SK-N-SH (cell line): ENCODE measurements at regions not wholly inside any gene's neighbourhood (a gene's known extent, or its start where the extent isn't known, plus 50 kb on each side); places are given as distances from the start of the nearest gene placed in this dataset.
A peak's percentile ranks its signal among the peaks of the same experiment; 100 is the strongest.

ENCODE experiments used
- CTCF ChIA-PET: fragments of 300-600, 350-600 bp; formaldehyde crosslinking; extraction: SDS; loops from one replicate; lab custom pipeline; 2021; lab: Yijun Ruan, JAX
- POLR2A ChIA-PET: fragments of 350-600 bp; sonication (Branson Sonifier 250); formaldehyde crosslinking; extraction: SDS; loops from one replicate; lab custom pipeline; 2020; ENCODE audit warnings: antibody characterized with exemption, inconsistent platforms; lab: Yijun Ruan, JAX
- DNase-seq: peaks from one replicate; pipeline ENCODE4 v3.0.0; 2012
- H2AFZ ChIP-seq: fragments of 200-600 bp; sonication (generic); 2 replicates; pipeline ENCODE4 v1.8.1; 2016; ENCODE audit warnings: antibody characterized with exemption, mild to moderate bottlenecking, low read depth
- H3F3A ChIP-seq: fragments of 200-600 bp; sonication (generic); replicated peaks from 2 replicates; pipeline ENCODE3; 2016; ENCODE audit warnings: antibody characterized with exemption, mild to moderate bottlenecking; ENCODE audit not compliant: insufficient read depth
- H3K27ac ChIP-seq, 2 experiments: fragments of 200-500 bp in 1 of 2; fragments of 200-600 bp in 1 of 2; sonication (Bioruptor generic) in 1 of 2; sonication (generic), shearing (Covaris generic) in 1 of 2; 2 replicates each; pipeline versions ENCODE4 v1.5.1 to v1.6.1; 2014 to 2016; ENCODE audit warnings: low read depth in 2 of 2, inconsistent platforms in 1 of 2, low read length in 1 of 2, mild to moderate bottlenecking in 1 of 2, mixed read lengths in 1 of 2
- H3K27me3 ChIP-seq: fragments of 200-600 bp; sonication (generic), shearing (Covaris generic); 2 replicates; pipeline ENCODE4 v1.6.1; 2016; ENCODE audit warnings: mixed run types; ENCODE audit not compliant: insufficient read depth
- H3K36me3 ChIP-seq, 2 experiments: fragments of 200-500 bp in 1 of 2; fragments of 200-600 bp in 1 of 2; sonication (Bioruptor generic) in 1 of 2; sonication (generic) in 1 of 2; replicated peaks in 1 of 2; 2 replicates each; pipeline versions ENCODE3 to v1.5.1; 2014 to 2016; ENCODE audit warnings: low read length in 1 of 2, mild to moderate bottlenecking in 1 of 2; ENCODE audit not compliant: insufficient read depth in 2 of 2, control insufficient read depth in 1 of 2
- H3K4me1 ChIP-seq, 2 experiments: fragments of 200-500 bp in 1 of 2; fragments of 200-600 bp in 1 of 2; sonication (Bioruptor generic) in 1 of 2; sonication (generic), shearing (Covaris generic) in 1 of 2; 2 replicates each; pipeline versions ENCODE4 v1.5.1 to v1.6.1; 2014 to 2016; ENCODE audit warnings: low read depth in 1 of 2, low read length in 1 of 2, mixed run types in 1 of 2; ENCODE audit not compliant: insufficient read depth in 2 of 2, control insufficient read depth in 1 of 2
- H3K4me2 ChIP-seq: fragments of 200-600 bp; sonication (generic), shearing (Covaris generic); 2 replicates; pipeline ENCODE4 v1.6.1; 2017; ENCODE audit warnings: mixed run types
- H3K4me3 ChIP-seq, 2 experiments: fragments of 200-500 bp in 1 of 2; fragments of 200-600 bp in 1 of 2; sonication (Bioruptor generic) in 1 of 2; sonication (generic), shearing (Covaris generic) in 1 of 2; 2 replicates each; pipeline versions ENCODE4 v1.5.1 to v1.8.1; 2014 to 2016; ENCODE audit warnings: low read depth in 2 of 2, inconsistent platforms in 1 of 2, low read length in 1 of 2, mild to moderate bottlenecking in 1 of 2, mixed read lengths in 1 of 2, moderate library complexity in 1 of 2
- H3K79me2 ChIP-seq: fragments of 200-600 bp; sonication (generic); 2 replicates; pipeline ENCODE4 v1.8.1; 2017; ENCODE audit warnings: mild to moderate bottlenecking; ENCODE audit not compliant: insufficient read depth
- H3K9ac ChIP-seq: fragments of 200-600 bp; sonication (generic); 2 replicates; pipeline ENCODE4 v1.6.1; 2017; ENCODE audit warnings: mixed run types
- H3K9me2 ChIP-seq: fragments of 200-600 bp; sonication (generic); 2 replicates; pipeline ENCODE4 v1.6.1; 2017; ENCODE audit warnings: mixed run types
- H3K9me3 ChIP-seq: fragments of 200-600 bp; sonication (generic); 2 replicates; pipeline ENCODE4 v1.6.1; 2017; ENCODE audit warnings: mixed run types, mild to moderate bottlenecking, moderate library complexity
- H4K20me1 ChIP-seq: fragments of 200-600 bp; sonication (generic); 2 replicates; pipeline ENCODE4 v1.6.1; 2017; ENCODE audit warnings: mild to moderate bottlenecking, mixed run types; ENCODE audit not compliant: insufficient read depth
- CHD2 ChIP-seq: fragments of 150-350 bp; IDR thresholded peaks from 2 replicates; pipeline ENCODE4 v1.6.1; 2018; ENCODE audit warnings: low read length; ENCODE audit not compliant: partially characterized antibody
- EZH2phosphoT487 ChIP-seq: fragments of 200-600 bp; sonication (generic); IDR thresholded peaks from 2 replicates; pipeline ENCODE4 v1.6.1; 2017; ENCODE audit warnings: low read depth, mixed run types, mild to moderate bottlenecking, antibody characterized with exemption, moderate library complexity, borderline replicate concordance
- FOSL2 ChIP-seq: IDR thresholded peaks from 2 replicates; pipeline ENCODE4 v1.4.0; 2012; ENCODE audit warnings: low read depth, mild to moderate bottlenecking, moderate library complexity, borderline replicate concordance
- FOXJ3 ChIP-seq: sonication (generic); formaldehyde crosslinking; IDR thresholded peaks from 2 replicates; pipeline ENCODE4 v1.5.1; 2020; ENCODE audit warnings: mild to moderate bottlenecking, missing genetic modification reagents
- FOXM1 ChIP-seq: IDR thresholded peaks from 2 replicates; pipeline ENCODE4 v1.4.0; 2012; ENCODE audit warnings: low read depth, mild to moderate bottlenecking
- GABPA ChIP-seq: IDR thresholded peaks from 2 replicates; pipeline ENCODE4 v1.4.0; 2012; ENCODE audit warnings: low read depth, mild to moderate bottlenecking
- GATA2 ChIP-seq: sonication (generic); formaldehyde crosslinking; IDR thresholded peaks from 2 replicates; pipeline ENCODE4 v1.5.0; 2020; ENCODE audit warnings: mild to moderate bottlenecking, missing genetic modification reagents
- MXI1 ChIP-seq: IDR thresholded peaks from 2 replicates; pipeline ENCODE4 v1.6.1; 2012; ENCODE audit warnings: mild to moderate bottlenecking, low read depth, low read length, improper control_type of control experiment
- NFIC ChIP-seq: IDR thresholded peaks from 2 replicates; pipeline ENCODE4 v1.4.0; 2012; ENCODE audit warnings: borderline replicate concordance
- NRF1 ChIP-seq: IDR thresholded peaks from 2 replicates; pipeline ENCODE4 v1.6.1; 2012; ENCODE audit warnings: low read depth, mild to moderate bottlenecking, low read length
- RCOR1 ChIP-seq: fragments of 150-350 bp; IDR thresholded peaks from 2 replicates; pipeline ENCODE4 v1.6.1; 2017; ENCODE audit warnings: antibody characterized with exemption, low read length
- RFX5 ChIP-seq: IDR thresholded peaks from 2 replicates; pipeline ENCODE4 v1.6.1; 2012; ENCODE audit warnings: mild to moderate bottlenecking, improper control_type of control experiment, low read length
- RXRA ChIP-seq: IDR thresholded peaks from 2 replicates; pipeline ENCODE4 v1.4.0; 2012; ENCODE audit warnings: low read depth, mild to moderate bottlenecking, borderline replicate concordance
- SIN3A ChIP-seq: IDR thresholded peaks from 2 replicates; pipeline ENCODE4 v1.6.1; 2012; ENCODE audit warnings: low read depth, mild to moderate bottlenecking, low read length, moderate library complexity, borderline replicate concordance
- TAF1 ChIP-seq: IDR thresholded peaks from 2 replicates; pipeline ENCODE4 v1.6.1; 2012; ENCODE audit warnings: low read depth, mild to moderate bottlenecking, low read length, moderate library complexity, borderline replicate concordance
- TCF12 ChIP-seq: IDR thresholded peaks from 2 replicates; pipeline ENCODE4 v1.4.0; 2012
- WGBS: methylation state at CpG from one replicate; pipeline ENCODE4 v1.1.6; 2017; ENCODE audit warnings: low lambda C conversion rate; 5-methylcytosine and 5-hydroxymethylcytosine counted together
- TF ChIP-seq, protein P1 (sequence below): IDR thresholded peaks from 2 replicates; pipeline ENCODE4 v1.4.0; 2012; ENCODE audit warnings: low read depth, borderline replicate concordance
- TF ChIP-seq, protein P2 (sequence below): IDR thresholded peaks from 2 replicates; pipeline ENCODE4 v1.4.0; 2012; ENCODE audit warnings: low read depth, borderline replicate concordance
- TF ChIP-seq, protein P3 (sequence below): fragments of 150-350 bp; IDR thresholded peaks from 2 replicates; pipeline ENCODE4 v1.6.1; 2016; ENCODE audit warnings: mild to moderate bottlenecking, low read depth, low read length
- TF ChIP-seq, protein P4 (sequence below): IDR thresholded peaks from 2 replicates; pipeline ENCODE4 v1.4.0; 2012; ENCODE audit warnings: low read depth
- TF ChIP-seq, protein P5 (sequence below): IDR thresholded peaks from 2 replicates; pipeline ENCODE4 v1.6.1; 2012; ENCODE audit warnings: mild to moderate bottlenecking, low read depth, low read length, moderate library complexity

DNA sequence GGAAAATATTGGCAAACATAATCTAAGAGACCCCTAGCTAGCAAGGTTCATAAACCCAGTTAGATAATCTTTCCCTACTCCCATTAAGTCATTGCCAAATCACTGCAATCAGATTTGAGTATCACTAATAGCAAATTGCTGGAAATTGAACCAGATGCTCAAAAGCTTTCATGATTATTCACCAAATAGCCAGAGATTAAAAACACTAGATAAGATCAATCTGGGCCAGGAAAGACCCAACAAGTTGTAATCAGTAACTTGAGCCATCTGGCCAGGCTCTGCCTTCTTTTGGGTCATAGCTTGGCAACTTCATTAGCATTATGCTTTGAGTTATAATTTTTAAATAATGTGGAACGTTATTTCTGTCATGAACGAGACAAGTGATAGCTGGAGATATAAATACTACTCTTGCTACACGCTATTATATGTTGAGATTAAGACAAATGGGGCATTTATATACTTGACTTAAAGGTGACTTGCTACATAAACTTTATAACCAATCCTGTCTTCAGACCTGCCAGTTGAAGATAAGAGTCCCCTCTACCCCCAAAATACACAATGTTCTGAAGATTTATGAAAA, 196.6 kb upstream of the EDNRA start (continued):
- no peak for TF ChIP-seq EZH2phosphoT487
- TF ChIP-seq SIN3A, result no peak
- TF ChIP-seq CHD2, result peak; percentile 31
- TF ChIP-seq GABPA, result no peak
- peak; percentile 27; the same call in 1 of the 2 replicates for TF ChIP-seq NFIC
- TF ChIP-seq, protein P1, sequence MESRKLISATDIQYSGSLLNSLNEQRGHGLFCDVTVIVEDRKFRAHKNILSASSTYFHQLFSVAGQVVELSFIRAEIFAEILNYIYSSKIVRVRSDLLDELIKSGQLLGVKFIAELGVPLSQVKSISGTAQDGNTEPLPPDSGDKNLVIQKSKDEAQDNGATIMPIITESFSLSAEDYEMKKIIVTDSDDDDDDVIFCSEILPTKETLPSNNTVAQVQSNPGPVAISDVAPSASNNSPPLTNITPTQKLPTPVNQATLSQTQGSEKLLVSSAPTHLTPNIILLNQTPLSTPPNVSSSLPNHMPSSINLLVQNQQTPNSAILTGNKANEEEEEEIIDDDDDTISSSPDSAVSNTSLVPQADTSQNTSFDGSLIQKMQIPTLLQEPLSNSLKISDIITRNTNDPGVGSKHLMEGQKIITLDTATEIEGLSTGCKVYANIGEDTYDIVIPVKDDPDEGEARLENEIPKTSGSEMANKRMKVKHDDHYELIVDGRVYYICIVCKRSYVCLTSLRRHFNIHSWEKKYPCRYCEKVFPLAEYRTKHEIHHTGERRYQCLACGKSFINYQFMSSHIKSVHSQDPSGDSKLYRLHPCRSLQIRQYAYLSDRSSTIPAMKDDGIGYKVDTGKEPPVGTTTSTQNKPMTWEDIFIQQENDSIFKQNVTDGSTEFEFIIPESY, result no peak
- no peak for TF ChIP-seq NRF1
- peak; percentile 82 for TF ChIP-seq GATA2 (CRISPR knock-in tag)

DNA sequence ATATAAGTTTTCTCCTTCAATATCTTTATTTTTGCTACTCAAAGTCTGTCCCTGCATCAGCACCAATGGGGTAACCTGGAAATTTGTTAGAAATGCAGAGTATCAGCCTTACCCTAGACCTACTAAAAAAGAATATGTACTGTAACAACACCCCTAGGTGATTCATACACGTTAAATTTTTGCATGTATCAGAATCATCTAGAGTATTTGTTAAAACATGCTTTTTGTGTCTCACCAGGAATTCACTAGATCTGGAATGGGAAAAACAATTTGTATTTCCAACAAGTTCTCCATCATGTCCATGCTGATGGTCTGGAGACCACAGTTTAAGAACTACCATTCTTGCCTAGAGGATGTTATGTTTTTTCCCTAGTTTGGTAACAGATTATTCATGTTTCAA, 196.0 kb upstream of the EDNRA start:
- no peaks in the 10 kb centered on the region for H3F3A ChIP-seq
- no peak for DNase-seq
- TF ChIP-seq MXI1 (no peak), RCOR1 (no peak), NFIC (no peak), FOXJ3 (CRISPR knock-in tag) (no peak), NRF1 (no peak), TAF1 (no peak), RFX5 (no peak), SIN3A (no peak), RXRA (no peak), TCF12 (no peak), CHD2 (no peak), FOXM1 (no peak), FOSL2 (no peak)
- TF ChIP-seq, protein P2, sequence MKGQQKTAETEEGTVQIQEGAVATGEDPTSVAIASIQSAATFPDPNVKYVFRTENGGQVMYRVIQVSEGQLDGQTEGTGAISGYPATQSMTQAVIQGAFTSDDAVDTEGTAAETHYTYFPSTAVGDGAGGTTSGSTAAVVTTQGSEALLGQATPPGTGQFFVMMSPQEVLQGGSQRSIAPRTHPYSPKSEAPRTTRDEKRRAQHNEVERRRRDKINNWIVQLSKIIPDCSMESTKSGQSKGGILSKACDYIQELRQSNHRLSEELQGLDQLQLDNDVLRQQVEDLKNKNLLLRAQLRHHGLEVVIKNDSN, result no peak
- TF ChIP-seq, protein P1, result no peak
- TF ChIP-seq, protein P3, sequence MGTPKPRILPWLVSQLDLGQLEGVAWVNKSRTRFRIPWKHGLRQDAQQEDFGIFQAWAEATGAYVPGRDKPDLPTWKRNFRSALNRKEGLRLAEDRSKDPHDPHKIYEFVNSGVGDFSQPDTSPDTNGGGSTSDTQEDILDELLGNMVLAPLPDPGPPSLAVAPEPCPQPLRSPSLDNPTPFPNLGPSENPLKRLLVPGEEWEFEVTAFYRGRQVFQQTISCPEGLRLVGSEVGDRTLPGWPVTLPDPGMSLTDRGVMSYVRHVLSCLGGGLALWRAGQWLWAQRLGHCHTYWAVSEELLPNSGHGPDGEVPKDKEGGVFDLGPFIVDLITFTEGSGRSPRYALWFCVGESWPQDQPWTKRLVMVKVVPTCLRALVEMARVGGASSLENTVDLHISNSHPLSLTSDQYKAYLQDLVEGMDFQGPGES, result no peak
- TF ChIP-seq, protein P4, sequence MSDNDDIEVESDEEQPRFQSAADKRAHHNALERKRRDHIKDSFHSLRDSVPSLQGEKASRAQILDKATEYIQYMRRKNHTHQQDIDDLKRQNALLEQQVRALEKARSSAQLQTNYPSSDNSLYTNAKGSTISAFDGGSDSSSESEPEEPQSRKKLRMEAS, result no peak
- TF ChIP-seq, protein P5, sequence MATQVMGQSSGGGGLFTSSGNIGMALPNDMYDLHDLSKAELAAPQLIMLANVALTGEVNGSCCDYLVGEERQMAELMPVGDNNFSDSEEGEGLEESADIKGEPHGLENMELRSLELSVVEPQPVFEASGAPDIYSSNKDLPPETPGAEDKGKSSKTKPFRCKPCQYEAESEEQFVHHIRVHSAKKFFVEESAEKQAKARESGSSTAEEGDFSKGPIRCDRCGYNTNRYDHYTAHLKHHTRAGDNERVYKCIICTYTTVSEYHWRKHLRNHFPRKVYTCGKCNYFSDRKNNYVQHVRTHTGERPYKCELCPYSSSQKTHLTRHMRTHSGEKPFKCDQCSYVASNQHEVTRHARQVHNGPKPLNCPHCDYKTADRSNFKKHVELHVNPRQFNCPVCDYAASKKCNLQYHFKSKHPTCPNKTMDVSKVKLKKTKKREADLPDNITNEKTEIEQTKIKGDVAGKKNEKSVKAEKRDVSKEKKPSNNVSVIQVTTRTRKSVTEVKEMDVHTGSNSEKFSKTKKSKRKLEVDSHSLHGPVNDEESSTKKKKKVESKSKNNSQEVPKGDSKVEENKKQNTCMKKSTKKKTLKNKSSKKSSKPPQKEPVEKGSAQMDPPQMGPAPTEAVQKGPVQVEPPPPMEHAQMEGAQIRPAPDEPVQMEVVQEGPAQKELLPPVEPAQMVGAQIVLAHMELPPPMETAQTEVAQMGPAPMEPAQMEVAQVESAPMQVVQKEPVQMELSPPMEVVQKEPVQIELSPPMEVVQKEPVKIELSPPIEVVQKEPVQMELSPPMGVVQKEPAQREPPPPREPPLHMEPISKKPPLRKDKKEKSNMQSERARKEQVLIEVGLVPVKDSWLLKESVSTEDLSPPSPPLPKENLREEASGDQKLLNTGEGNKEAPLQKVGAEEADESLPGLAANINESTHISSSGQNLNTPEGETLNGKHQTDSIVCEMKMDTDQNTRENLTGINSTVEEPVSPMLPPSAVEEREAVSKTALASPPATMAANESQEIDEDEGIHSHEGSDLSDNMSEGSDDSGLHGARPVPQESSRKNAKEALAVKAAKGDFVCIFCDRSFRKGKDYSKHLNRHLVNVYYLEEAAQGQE, result no peak
- TF ChIP-seq, all 33 proteins: peak for 0
- ChIA-PET CTCF (no interaction called here), POLR2A (no interaction called here)
- no peak overlapping the region; a peak in 1 of 4 replicates for H3K27ac ChIP-seq
- no peaks in the 10 kb centered on the region for H3K79me2 ChIP-seq
- H3K36me3 ChIP-seq, result no peaks in the 10 kb centered on the region
- H4K20me1 ChIP-seq, result no peaks in the 10 kb centered on the region
- H3K9ac ChIP-seq, result no peak overlapping the region
- H3K27me3 ChIP-seq, result no peaks in the 10 kb centered on the region
- H2AFZ ChIP-seq, result no peak overlapping the region
- H3K9me3 ChIP-seq, result no peaks in the 10 kb centered on the region
- no peak overlapping the region for H3K4me3 ChIP-seq
- WGBS, result 69% methylated on average over 1 of the region's 1 CpG
- no peaks in the 10 kb centered on the region; a peak in 1 of 4 replicates for H3K4me1 ChIP-seq
- no peaks in the 10 kb centered on the region for H3K9me2 ChIP-seq
- H3K4me2 ChIP-seq, result no peak overlapping the region
